GM21723 (cell line): ENCODE measurements at regions not wholly inside any gene's neighbourhood (a gene's known extent, or its start where the extent isn't known, plus 50 kb on each side); places are given as distances from the start of the nearest gene placed in this dataset.

ENCODE experiments used
- ATAC-seq: cut with Tn5 transposase; IDR thresholded peaks from one replicate; pipeline ENCODE4 v1.9.1; 2021; ENCODE audit warnings: mild to moderate bottlenecking, moderate library complexity; ENCODE audit not compliant: unreplicated experiment

- ATAC-seq = no peak
Measured at GRCh38 chr14:101097109-101097793, 193.7 kb upstream of the RTL1 start.

- ATAC-seq = no peak
Measured at GRCh38 chr14:101098177-101098576, 194.7 kb upstream of the RTL1 start.

DNA sequence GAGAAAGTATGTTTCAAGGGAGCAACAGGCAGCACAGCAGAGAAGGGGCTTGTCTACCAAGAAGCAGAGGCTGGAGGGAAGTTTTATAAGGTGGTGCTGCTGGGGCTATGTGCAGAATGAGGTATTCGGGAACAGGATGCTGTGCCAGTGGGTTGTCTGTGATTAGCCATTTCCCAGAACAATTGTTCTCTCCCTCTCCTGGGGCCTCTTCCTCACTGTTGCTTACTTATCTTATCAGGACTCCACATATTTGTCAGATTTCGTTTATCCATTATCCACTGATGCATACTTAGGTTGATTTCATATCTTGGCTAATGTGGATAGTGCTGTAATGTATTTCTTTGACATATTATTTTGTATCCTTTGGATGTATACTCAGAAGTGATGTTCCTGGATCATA is 195.1 kb upstream of the RTL1 start:
- ATAC-seq = no peak

GRCh38 chr14:101101456-101102056 is 198.0 kb upstream of the RTL1 start:
- ATAC-seq = no peak

DNA sequence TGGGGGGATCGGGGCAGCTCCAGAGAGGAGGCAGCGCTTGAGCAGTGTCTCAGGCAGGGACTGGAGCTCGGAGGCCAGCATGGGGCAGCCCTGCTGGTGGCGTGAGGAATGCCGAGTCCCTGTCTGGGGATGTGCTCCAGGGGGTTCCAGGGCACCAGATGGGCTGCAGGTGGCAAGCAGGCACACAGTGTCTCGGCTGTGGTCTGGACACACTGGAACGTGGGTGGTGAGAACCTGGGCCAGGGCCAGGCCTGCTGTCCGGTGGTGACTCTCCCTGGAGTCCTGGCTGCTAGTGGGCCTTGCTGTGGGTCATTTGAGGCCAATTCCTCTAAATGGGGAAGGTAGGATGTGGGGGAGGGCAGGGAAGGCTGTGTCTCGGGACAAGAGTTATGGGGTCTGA is 199.4 kb upstream of the RTL1 start:
- ATAC-seq = no peak

DNA sequence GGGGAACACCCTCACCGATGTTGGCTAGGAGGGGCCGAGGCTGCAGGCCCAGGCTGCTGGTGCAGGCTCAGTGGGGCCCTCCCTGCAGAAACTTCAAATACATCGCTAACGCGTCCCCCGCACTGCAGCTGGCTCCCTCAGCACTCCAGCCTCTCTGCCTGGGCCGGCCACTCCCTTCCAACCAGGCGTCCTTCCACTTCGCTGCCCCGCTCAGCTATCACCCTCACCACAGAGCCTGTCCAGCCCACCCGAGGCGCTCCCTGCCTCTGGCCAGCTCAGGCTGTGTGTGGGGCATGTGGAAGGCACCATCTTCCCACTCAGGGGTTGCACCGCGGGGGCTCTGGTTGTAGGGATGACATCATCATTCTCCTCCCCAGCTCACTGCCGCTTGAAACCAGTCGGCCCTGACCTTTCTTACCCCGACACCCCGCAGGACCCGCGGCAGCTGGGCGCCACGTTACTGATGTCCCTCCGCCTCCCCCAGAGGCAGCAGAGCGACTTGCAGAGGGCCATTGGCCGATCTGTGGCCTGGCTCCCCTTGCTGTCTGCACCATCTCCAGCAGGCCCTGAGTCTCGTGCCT is 199.9 kb upstream of the RTL1 start:
- no peak for ATAC-seq

GRCh38 chr14:101104485-101104884 is 201.0 kb upstream of the RTL1 start:
- no peak for ATAC-seq

- ATAC-seq = no peak
Measured at GRCh38 chr14:101105045-101105444, 201.5 kb upstream of the RTL1 start.

- ATAC-seq = no peak
Measured at GRCh38 chr14:101108579-101109346, 205.2 kb upstream of the RTL1 start.

DNA sequence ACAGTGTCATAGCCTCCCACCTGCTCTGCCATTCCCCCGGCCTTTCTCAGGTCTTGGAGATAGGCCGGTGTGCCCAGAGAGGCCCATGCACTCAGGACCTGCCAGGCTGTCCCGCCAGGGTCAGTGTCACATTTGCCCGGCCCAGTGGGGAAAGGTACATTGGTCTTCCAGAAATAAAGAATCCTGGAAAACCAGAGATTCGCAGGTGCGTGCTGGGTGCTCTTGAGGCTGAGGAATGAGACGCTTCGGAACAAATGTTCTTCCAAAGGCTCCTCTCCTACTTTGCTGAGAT is 205.8 kb upstream of the RTL1 start:
- no peak for ATAC-seq

DNA sequence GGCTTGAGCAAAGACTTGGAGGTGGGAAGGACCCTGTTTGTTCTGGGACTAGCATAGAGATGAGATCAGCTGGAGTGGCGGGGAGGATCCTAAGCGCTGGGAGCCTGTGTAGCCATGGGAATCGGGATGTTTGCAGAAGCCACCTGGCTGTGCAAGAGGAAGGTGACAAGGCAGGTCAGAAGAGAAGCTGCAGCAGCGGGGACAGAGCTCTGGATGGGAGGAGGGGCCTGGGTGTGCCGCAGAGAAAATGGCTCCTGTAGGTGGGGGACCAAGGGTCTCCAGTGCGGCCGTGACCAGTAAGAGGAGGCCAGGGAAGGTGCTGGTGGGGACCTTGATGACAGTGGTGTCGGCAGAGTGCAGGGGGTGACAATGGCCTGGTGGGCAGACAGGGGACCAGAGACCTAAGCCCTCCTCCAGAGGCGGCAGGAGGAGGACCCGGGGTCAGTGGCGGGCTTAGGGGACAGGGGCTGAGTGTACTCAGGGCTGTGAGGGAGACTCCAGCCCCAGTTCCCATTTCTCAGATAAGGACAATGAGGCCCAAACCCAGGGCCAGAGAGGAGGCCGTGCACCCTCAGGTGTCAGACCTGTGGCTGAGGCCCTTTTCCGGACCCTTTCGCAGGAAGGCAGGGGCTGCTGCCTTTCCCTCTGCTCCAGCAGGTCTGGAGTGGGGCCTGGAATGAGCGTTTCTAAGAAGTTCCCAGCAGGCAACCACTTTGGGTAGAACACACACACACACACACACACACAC is 206.6 kb upstream of the RTL1 start:
- ATAC-seq = no peak

DNA sequence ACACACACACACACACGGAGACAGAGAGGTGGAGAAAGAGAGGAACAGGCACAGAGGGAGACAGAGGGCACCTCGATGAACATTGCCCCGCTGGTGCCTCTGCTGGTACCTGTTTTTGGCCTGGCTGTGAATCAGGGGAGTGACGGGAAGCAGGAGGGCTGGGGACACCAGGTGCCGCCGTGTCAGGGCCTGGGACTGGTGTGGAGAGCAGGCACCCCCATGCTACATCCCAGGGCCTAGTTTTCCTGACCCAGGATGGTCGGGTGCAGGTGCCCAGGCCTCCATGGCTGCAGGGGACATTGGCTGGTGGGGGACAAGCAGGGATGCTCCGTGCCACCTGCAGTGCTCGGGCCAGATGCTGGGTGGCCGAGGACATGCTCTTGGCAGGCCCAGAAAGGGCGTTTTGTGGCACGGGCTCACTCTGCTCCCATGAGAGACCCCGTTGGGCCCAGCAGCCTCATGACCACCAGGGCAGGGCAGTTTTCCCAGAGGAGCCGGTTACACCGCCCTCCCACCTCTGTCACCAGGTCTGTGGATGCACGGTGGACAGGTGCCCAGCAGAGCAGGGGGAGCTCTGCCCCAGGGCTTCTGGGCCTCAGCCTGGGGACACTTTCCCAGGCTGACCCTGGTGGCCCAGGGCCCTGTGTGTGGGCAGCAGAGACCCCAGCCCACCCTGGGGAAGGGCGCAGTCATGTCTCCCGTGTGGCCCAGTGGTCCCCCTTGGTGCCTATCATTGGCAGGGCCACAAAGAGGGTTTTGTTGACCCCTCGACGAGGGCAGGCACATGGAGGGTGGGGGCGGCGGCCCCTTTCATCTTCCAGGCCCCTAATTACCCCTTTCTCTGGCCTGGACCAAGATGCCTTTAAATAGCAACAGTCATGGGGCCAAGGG is 207.5 kb upstream of the RTL1 start:
- no peak for ATAC-seq

- ATAC-seq = no peak
Measured at GRCh38 chr14:101111620-101112290, 208.2 kb upstream of the RTL1 start.

DNA sequence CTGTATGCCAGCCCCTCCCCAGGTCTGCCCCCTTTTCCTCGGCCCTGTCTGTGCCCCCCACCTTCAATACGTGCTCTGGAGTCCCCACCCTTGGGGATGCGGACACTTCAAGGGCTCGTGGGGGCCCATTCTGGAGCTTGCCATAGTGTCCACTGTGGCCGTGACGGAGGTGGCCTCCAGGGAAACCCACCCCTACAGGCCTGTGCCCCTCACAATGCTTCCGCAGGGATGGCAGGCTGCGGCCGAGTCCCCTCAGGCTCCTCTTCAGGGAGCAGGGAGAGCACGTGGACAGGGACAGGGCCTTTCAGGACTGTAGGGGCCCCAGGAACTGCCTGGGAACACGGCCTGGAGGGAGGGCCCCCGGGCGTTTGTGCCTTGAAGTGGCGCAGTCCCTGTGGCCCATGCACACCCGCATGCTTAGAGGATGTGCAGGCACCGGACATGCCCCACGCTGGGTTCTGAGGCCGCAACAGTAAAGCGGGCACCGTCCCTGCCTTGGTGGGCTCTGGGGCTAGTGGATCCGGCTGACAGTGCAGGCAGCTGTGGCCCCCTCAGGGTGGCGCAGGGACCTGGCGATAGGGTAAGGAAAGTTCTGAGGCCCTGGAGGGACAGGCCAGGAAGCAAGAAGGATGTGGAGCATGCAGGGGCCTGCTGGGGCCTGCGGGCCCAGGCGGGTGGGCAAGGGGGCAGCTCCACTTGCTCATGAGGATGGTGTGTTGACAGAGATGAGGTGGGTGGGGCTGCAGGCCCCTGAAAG is 209.0 kb upstream of the RTL1 start:
- no peak for ATAC-seq

DNA sequence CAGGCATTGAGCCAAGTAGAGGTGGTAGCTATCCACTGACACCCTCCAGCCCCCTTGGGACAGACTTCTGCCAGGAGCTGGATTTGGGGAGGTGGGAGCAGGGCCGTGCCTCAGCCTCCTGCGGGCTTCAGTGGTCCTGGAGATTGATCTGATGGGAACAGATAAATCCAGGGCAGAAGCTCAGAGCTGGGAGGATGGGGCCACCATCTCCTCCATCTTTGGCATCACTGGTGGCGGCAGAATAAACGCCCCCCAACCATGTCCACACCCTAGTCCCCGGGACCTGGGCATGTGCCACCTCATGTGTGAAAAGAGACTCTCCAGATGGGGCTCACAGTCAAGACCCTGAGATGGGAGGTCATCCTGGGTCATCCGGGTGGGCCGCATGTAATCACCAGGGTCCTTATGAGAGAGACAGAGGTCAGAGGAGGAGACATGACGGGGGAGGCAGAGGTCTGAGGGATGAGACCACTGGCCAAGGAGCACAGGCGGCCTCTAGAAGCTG is 209.6 kb upstream of the RTL1 start:
- no peak for ATAC-seq

- ATAC-seq = no peak
Measured at GRCh38 chr14:101113835-101114725, 210.6 kb upstream of the RTL1 start.

DNA sequence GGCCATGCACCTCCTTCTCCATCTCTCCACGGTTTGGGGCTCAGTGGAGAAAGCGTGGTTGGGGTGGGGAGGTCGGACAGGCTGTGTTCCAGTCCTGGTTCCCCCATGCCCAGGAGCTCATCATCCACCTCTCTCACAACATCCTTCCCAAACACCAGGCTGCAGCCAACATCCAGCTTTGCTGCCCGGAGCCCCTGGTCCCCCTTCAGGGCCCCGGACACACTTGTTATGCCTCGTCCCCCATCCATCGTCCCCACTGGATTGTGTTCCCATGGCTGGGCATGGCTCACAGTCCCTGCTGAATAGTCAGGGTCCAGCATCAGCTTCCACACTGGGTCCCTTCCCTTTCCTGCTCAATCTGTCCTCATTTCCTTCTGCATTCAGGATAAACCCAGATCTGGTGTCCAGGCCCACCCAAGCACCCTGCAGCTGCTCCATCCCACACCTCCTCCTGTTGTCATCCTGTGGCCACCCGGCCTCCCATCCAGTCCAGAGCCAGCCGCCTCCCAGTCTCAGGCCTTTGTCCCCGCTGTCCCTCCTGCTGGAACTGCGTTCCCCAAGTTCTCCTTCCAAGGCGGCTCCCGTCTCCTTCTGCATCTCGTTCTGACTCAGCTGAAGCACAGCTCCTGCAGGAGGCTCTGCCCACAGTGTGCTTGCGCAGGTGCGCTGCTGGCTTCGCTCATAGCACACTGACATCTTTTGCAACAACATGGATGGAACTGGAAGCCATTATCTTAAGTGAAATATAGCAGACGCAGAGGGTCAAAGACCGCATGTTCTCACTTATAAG is 211.4 kb upstream of the RTL1 start:
- ATAC-seq = no peak
